HG03571 (cell line): ENCODE measurements at regions not wholly inside any gene's neighbourhood (a gene's known extent, or its start where the extent isn't known, plus 50 kb on each side); places are given as distances from the start of the nearest gene placed in this dataset.
"Not testable (repeated sequence)": the region's sequence is repeated elsewhere in the genome, so short reads cannot be mapped to it uniquely, and the experiment has no call there.

ENCODE experiments used
- ATAC-seq: cut with Tn5 transposase; IDR thresholded peaks from one replicate; pipeline ENCODE4 v1.9.1; 2021; ENCODE audit not compliant: unreplicated experiment

DNA sequence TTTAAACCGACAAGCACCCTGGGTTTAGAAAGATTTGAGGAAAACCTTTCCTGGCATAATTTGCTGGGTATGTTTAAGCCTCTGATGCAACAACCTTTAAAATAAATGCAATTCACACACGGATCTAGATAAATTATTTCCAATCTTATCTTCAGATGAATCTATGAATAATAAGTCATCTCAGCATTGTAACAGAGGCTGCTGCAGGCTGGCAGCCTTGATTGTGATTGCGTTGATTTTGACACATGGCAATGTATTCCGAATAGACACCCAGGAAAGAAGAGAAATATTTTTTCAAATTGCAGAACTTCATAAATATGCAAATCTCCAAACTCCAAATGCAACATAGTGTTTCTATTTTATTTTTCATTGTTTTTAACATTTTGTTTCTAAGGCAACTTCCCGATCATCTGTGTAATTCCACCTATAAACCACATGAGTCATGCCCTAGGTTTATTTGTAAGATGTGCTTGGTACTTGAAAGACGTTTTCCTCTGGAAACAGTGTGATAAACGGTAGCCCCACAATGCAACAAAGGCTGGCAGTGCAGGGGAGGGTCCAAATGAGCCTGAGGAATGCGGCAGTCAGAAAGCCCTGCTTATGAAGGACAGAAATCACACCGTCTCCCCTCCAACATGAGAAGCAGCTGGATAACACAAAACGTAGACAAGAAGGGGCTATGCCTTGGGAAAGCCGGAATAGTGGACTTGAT, 359.0 kb downstream of the BRD1 start:
- no peak for ATAC-seq

- no peak for ATAC-seq
Observed at GRCh38 chr22:49466878-49467595, 360.6 kb downstream of the BRD1 start.

- ATAC-seq = no peak
Observed at GRCh38 chr22:49464037-49464436, 363.6 kb downstream of the BRD1 start.

- ATAC-seq = no peak
Observed at GRCh38 chr22:49462795-49463194, 364.9 kb downstream of the BRD1 start.

DNA sequence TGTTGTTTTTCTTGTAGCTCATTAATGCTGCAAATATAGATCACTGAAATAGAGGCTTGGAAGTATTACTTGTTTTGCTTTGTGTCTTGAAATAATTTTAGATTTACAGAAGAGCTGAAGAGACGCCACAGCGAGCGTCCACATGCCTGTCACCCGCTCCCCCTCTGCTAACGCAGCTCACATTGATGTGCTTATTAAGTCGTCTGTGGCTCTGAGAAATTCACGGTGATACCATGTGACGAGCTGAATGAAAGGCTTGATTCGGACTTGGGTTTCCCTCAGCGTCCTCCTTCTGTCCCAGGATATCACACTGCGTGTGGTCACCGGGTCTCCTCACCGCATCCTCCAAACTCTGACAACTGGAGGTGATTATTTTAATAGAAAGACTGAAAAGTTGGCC, 365.4 kb downstream of the BRD1 start:
- no peak for ATAC-seq

GRCh38 chr22:49461674-49462073, 366.0 kb downstream of the BRD1 start:
- ATAC-seq = no peak

DNA sequence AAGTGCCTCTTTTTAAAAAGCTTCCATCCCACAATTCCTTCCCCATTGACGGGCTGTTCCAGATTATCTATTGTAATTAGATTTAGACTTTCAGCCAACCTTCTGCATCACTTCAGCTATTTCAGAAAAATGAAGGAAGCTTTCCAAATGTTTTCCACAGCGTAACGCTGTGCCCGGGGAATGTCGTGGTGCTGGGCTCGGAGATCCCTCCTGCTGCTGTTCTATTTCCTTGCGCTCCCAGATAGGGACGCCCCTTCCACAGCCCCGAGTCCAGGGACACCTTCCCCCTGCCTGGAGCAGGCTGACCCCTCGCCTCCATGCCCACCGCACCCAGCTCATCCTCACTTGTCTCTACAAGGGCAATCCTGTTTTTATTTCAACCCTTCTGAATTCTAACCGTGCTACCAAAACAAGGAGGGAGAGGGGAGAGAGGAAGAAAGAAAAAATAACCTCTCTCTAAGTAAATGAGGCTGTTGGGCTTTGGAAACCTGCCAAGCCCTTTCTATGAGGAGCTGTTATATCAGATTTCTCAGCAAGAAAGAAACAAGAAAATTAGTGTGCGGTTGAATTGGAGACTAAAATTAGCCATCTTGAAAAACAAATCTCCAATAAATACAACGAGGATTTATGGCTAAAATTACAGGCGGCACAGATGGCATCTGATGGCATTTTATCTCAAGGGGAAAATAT, 366.9 kb downstream of the BRD1 start:
- ATAC-seq = no peak

- ATAC-seq = no peak
Observed at GRCh38 chr22:49460091-49460490, 367.6 kb downstream of the BRD1 start.

DNA sequence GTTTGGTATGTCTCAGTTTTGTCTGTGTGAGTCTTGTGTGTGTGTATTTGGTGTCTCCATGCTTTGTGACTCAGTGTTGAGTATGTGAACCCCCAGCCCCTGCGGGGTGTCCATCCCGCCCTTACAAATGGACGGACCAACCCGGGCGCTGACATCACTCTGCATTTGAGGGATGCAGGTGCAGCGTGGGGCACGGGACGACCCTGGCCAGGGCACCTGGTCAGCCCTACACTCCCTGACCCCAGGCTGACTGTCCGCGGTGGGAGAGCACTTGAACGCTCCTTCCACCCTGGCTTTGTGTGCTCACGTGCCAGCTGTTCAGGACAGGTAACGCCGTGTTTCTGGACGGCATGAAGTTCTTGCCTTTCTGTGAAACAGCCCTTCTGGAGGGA, 369.0 kb downstream of the BRD1 start:
- ATAC-seq = no peak

- ATAC-seq = no peak
Observed at GRCh38 chr22:49457946-49458707, 369.5 kb downstream of the BRD1 start.

DNA sequence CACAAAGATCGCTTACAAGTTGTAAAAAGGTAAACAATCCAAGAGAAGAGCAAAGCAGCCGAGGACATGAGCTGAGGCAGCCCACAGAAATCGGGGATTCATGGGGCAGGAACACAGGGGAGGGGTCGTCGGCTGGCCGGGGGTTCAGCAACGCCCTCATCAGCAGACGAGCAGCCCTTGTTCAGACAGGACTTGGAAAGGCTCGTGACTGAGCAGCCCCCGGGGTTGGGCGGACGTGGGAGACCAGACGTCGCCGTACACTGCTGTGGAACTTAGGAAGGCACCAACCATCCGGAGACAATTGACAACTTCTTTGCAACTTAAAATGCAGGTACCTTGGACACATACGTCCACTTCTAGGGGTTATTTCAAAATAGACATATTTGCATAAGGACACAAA, 370.5 kb downstream of the BRD1 start:
- ATAC-seq = no peak

- ATAC-seq = no peak
Observed at GRCh38 chr22:49455595-49455994, 372.1 kb downstream of the BRD1 start.

- ATAC-seq = no peak
Observed at GRCh38 chr22:49454726-49455125, 372.9 kb downstream of the BRD1 start.

GRCh38 chr22:49453771-49454170, 373.9 kb downstream of the BRD1 start:
- no peak for ATAC-seq

GRCh38 chr22:49453019-49453418, 374.7 kb downstream of the BRD1 start:
- not testable (repeated sequence) for ATAC-seq

GRCh38 chr22:49452362-49452946, 375.2 kb downstream of the BRD1 start:
- no peak for ATAC-seq

DNA sequence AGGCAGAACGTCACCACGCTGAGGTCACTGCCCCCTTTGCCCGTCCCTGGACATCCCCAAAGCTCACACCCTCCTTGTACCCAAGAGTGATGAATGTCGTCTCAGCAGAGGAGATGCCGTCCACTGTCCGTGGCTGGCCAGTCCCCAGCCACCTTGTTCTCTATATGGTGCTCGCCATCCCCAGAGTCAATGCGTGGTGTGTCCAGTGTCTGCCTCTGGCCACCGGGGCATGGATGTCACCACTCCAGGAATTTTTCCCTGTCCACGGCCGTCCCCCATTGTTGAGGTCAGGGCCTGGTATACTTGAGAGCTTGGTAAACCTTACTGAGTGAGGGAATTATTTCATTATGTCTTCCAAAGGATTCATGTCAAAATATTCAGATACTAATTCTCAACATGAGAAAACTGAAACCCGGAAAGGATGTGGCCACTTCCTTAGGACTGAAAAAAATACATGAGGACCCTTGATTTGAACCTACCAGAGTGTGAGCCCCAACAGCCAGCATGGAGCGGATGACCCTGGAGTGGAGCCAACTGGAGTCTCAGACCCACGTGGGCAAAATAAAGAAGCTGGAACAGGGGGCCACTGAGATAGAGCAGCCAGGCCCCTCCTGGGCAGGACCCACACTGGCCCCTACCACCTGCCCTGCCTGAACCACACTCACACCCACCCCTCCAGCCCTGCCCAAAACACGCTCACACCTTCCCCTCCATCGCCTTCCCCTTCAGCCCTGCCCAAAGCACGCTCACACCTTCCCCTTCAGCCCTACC, 376.4 kb downstream of the BRD1 start:
- ATAC-seq = no peak

DNA sequence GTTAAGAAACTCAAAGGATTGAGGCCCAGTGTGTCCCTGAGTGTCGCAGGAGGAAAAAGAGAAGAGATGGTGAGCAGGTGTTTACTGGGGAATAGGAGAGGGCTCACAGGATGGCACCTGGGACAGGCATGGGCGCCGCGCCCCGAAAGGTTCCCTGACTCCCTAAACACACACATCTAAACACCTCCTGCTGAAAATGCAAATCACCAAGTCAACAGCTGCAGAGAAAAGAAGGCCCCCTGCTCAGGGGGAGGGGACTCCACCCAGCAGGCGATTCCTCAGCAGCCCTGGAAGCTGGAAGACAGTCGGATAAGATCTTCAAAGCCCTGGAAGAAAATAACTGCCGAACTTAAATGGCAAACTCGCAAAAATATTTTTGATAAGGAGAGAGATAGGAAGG, 377.2 kb downstream of the BRD1 start:
- ATAC-seq = no peak

DNA sequence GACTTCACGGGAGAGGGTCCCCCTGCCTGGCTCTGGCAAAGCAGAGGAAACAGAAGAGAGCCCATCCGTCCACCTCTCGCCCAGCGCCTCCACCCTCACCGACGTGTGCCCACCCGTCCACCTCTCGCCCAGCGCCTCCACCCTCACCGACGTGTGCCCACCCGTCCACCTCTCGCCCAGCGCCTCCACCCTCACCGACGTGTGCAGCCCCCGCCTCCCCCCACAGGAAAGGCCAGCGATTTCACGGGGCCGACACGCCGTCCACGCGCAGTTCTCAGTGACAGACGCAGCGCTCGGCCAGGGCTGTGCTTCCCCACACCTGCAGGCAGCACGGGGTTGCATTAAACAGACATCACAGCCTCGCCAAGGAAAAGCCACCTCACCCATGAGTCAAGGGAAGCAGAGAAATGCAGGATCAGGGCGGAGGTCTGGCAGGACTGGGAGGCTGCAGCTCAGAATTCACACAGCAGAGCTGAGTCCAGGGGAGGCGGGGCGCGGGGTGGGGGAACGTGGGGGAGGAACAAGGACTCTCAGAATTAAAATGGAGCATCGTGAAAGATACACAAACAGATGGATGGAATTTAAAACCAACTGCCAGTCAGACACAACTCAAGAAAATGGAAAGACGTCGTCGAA, 377.7 kb downstream of the BRD1 start:
- no peak for ATAC-seq

DNA sequence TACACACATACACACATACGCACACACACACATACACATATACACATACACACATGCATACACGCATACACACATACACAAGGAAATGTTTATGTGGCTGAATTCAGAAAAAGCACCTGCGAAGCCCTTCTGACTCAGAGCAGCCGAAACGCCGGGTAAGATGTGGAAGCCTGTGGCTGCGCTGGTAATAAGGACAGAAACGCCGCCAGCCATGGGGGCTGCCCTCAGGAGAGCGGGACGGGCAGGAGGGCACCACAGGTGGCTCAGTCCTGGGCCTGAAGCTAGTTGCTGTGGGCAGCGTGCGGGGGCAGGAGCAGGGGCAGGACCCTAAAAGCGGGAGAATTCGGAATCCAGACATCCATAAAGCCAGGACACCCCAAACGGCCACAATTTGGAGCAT, 378.3 kb downstream of the BRD1 start:
- no peak for ATAC-seq
